A549 (cell line): ENCODE measurements at regions not wholly inside any gene's neighbourhood (a gene's known extent, or its start where the extent isn't known, plus 50 kb on each side); places are given as distances from the start of the nearest gene placed in this dataset.

Experiments
- CEBPB ChIP-seq, 2 experiments: fragments of >200 bp in 1 of 2; sonication (Bioruptor Twin) in 1 of 2; formaldehyde crosslinking in 1 of 2; IDR thresholded peaks; 2 replicates each; pipeline ENCODE4 v1.6.1; 2012 to 2016
- CHD4 ChIP-seq: fragments of 200-600 bp; sonication (generic); IDR thresholded peaks from 2 replicates; pipeline ENCODE4 v1.6.1; 2016; ENCODE audit warnings: antibody characterized with exemption, mild to moderate bottlenecking, borderline replicate concordance
- CTCF ChIP-seq: fragments of >200 bp; sonication (Bioruptor Twin); formaldehyde crosslinking; IDR thresholded peaks from 3 replicates; pipeline ENCODE4 v1.5.1; 2016
- EP300 ChIP-seq, 2 experiments: fragments of >200 bp; sonication (Bioruptor Twin); formaldehyde crosslinking; IDR thresholded peaks; 2 replicates in 1 of 2; 3 replicates in 1 of 2; pipeline ENCODE4 v1.6.1; 2016 to 2017
- ESRRA ChIP-seq: fragments of 150-350 bp; IDR thresholded peaks from 2 replicates; pipeline ENCODE4 v1.6.1; 2014; ENCODE audit warnings: mild to moderate bottlenecking, low read length, borderline replicate concordance
- FOSL2 ChIP-seq, 2 experiments: fragments of 450-650 bp in 1 of 2; fragments of >200 bp in 1 of 2; sonication (Bioruptor Twin) in 1 of 2; formaldehyde crosslinking; IDR thresholded peaks; 2 replicates each; pipeline versions ENCODE4 v1.5.0 to v1.6.1; 2016 to 2020; ENCODE audit warnings: mild to moderate bottlenecking in 1 of 2, moderate library complexity in 1 of 2
- MAFK ChIP-seq: fragments of 450-650 bp; IDR thresholded peaks from 2 replicates; pipeline ENCODE4 v1.6.1; 2014; ENCODE audit not compliant: partially characterized antibody
- MYC ChIP-seq: IDR thresholded peaks from 2 replicates; pipeline ENCODE4 v1.6.1; 2012; ENCODE audit warnings: mild to moderate bottlenecking, inconsistent platforms, low read length, improper control_type of control experiment, borderline replicate concordance
- POLR2A ChIP-seq: IDR thresholded peaks from 2 replicates; pipeline ENCODE4 v1.6.1; 2012; ENCODE audit warnings: mild to moderate bottlenecking, low read length
- RAD21 ChIP-seq, 2 experiments: fragments of >200 bp in 1 of 2; sonication (Bioruptor Twin) in 1 of 2; formaldehyde crosslinking in 1 of 2; IDR thresholded peaks in 1 of 2; conservative IDR thresholded peaks in 1 of 2; 2 replicates in 1 of 2; 3 replicates in 1 of 2; pipeline ENCODE4 v1.6.1; 2012 to 2018; ENCODE audit warnings: inconsistent platforms in 1 of 2
- RNF2 ChIP-seq: fragments of 200-600 bp; sonication (generic); IDR thresholded peaks from 2 replicates; pipeline ENCODE4 v1.6.1; 2016; ENCODE audit warnings: low read depth, mild to moderate bottlenecking, antibody characterized with exemption, moderate library complexity, borderline replicate concordance
- SMC3 ChIP-seq: fragments of >200 bp; sonication (Bioruptor Twin); formaldehyde crosslinking; IDR thresholded peaks from 3 replicates; pipeline ENCODE4 v1.6.1; 2018; ENCODE audit warnings: inconsistent platforms
- TF ChIP-seq, protein P1 (sequence below): fragments of 450-650 bp; IDR thresholded peaks from 2 replicates; pipeline ENCODE4 v1.6.1; 2014; ENCODE audit warnings: antibody characterized with exemption

- TF ChIP-seq CHD4 (no peak), CTCF (no peak), RNF2 (no peak), SMC3 (no peak), CEBPB (IDR thresholded peaks at IDR 0.05) (no peak), RAD21 (conservative IDR thresholded peaks at IDR 0.05 in 1 of 2, IDR thresholded peaks at IDR 0.05 in 1 of 2) (no peak), POLR2A (no peak), FOSL2 (IDR thresholded peaks at IDR 0.05) (no peak), FOSL2 (CRISPR knock-in tag; IDR thresholded peaks at IDR 0.05) (no peak), EP300 (IDR thresholded peaks at IDR 0.05) (no peak), MYC (no peak), ESRRA (no peak), MAFK (no peak)
- TF ChIP-seq, protein P1, sequence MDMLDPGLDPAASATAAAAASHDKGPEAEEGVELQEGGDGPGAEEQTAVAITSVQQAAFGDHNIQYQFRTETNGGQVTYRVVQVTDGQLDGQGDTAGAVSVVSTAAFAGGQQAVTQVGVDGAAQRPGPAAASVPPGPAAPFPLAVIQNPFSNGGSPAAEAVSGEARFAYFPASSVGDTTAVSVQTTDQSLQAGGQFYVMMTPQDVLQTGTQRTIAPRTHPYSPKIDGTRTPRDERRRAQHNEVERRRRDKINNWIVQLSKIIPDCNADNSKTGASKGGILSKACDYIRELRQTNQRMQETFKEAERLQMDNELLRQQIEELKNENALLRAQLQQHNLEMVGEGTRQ: no peak
Observed at GRCh38 chr1:244322181-244322580, 129.5 kb downstream of the ADSS2 start.
